ENCODE measurements at regions not wholly inside any gene's neighbourhood (a gene's known extent, or its start where the extent isn't known, plus 50 kb on each side); places are given as distances from the start of the nearest gene placed in this dataset.

GRCh38 chr7:119329715-119330114 lies 943.3 kb upstream of the KCND2 start:
- no peak for DNase-seq (ENCODE audit: low spot score)
- H3K27me3 ChIP-seq (replicated peaks; ENCODE audit: insufficient read depth, low read depth, low read length, poor library complexity) = no peaks in the 10 kb centered on the region
- ChIA-PET POLR2A (ENCODE audit: low non-redundant PET) (no interaction called here), CTCF (no interaction called here)
- no peak overlapping the region for H3K4me3 ChIP-seq (ENCODE audit: low read depth, low read length, poor library complexity, severe bottlenecking)
- no peak for TF ChIP-seq CTCF (conservative IDR thresholded peaks at IDR 0.05; ENCODE audit: low read depth, low read length)
- no peak for TF ChIP-seq EZH2 (IDR thresholded peaks at IDR 0.05; ENCODE audit: borderline replicate concordance, low read depth, low read length, poor library complexity, severe bottlenecking)
- H3K4me1 ChIP-seq (ENCODE audit: insufficient read depth, low read length, poor library complexity, severe bottlenecking) = no peaks in the 10 kb centered on the region
- intact Hi-C loops (cut with micrococcal nuclease; ENCODE audit: unreplicated experiment) = no loop called here
- H3K9me3 ChIP-seq (ENCODE audit: low read depth, low read length, poor library complexity, severe bottlenecking) = no peaks in the 10 kb centered on the region
- no peak overlapping the region for H3K27ac ChIP-seq (ENCODE audit: low read depth, low read length, poor library complexity, severe bottlenecking)
- H3K36me3 ChIP-seq (ENCODE audit: insufficient read depth, low read length, poor library complexity, severe bottlenecking) = no peaks in the 10 kb centered on the region
- BruUV-seq (replicated peaks) = no TSS peak

DNA sequence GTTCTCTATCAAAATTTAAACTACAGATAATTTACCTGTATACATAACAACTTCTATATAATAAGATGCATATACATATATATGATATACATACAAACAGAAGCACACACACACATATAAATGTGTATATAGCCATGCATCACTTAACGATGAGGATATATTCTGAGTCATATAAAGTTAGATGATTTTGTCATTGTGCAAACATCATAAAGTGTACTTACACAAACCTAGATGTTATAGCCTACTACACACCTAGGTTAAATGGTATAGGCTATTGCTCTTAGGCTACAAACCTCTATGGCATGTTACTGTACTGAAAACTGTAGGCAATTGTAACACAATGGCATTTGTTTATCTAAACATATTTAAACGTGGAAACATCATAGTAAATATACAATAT lies 937.6 kb upstream of the KCND2 start:
- BruUV-seq (replicated peaks) = no TSS peak
- Histone ChIP-seq H3K4me3 (ENCODE audit: low read depth, low read length, poor library complexity, severe bottlenecking) (no peak overlapping the region), H3K36me3 (ENCODE audit: insufficient read depth, low read length, poor library complexity, severe bottlenecking) (no peaks in the 10 kb centered on the region), H3K27ac (ENCODE audit: low read depth, low read length, poor library complexity, severe bottlenecking) (no peak overlapping the region), H3K9me3 (ENCODE audit: low read depth, low read length, poor library complexity, severe bottlenecking) (no peaks in the 10 kb centered on the region), H3K27me3 (replicated peaks; ENCODE audit: insufficient read depth, low read depth, low read length, poor library complexity) (no peaks in the 10 kb centered on the region), H3K4me1 (ENCODE audit: insufficient read depth, low read length, poor library complexity, severe bottlenecking) (no peaks in the 10 kb centered on the region)
- no peak for TF ChIP-seq CTCF (conservative IDR thresholded peaks at IDR 0.05; ENCODE audit: low read depth, low read length)
- no peak for TF ChIP-seq EZH2 (IDR thresholded peaks at IDR 0.05; ENCODE audit: borderline replicate concordance, low read depth, low read length, poor library complexity, severe bottlenecking)
- CTCF ChIA-PET = no interaction called here
- intact Hi-C loops (cut with micrococcal nuclease; ENCODE audit: unreplicated experiment) = no loop called here
- POLR2A ChIA-PET (ENCODE audit: low non-redundant PET) = no interaction called here
- DNase-seq (ENCODE audit: low spot score) = no peak

DNA sequence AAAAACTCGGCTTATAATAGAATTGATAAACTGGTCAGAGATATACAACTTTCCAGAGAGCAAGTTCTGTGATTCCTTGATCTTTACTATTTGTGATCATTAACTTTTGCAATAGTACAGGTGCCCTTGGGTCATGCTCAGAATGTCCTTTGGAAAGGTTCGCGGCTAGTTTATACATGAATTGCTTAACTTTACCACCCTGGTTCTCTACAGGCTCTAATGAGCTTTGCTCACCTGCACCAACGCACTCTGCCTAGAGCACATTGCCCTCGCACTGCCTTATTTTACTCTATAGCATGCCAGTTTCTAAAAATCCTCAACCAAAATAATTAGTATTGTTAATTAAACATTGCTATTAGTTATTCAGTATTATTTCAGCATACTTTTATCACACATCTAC lies 931.2 kb upstream of the KCND2 start:
- H3K4me3 ChIP-seq (ENCODE audit: low read depth, low read length, poor library complexity, severe bottlenecking) = no peak overlapping the region

More for the DNA sequence above, 931.2 kb upstream of the KCND2 start:
- intact Hi-C loops (cut with micrococcal nuclease; ENCODE audit: unreplicated experiment) = no loop called here
- H3K27me3 ChIP-seq (replicated peaks; ENCODE audit: insufficient read depth, low read depth, low read length, poor library complexity) = no peaks in the 10 kb centered on the region
- no peaks in the 10 kb centered on the region for H3K4me1 ChIP-seq (ENCODE audit: insufficient read depth, low read length, poor library complexity, severe bottlenecking)
- no peak for TF ChIP-seq EZH2 (IDR thresholded peaks at IDR 0.05; ENCODE audit: borderline replicate concordance, low read depth, low read length, poor library complexity, severe bottlenecking)
- no peak for TF ChIP-seq CTCF (conservative IDR thresholded peaks at IDR 0.05; ENCODE audit: low read depth, low read length)
- DNase-seq (ENCODE audit: low spot score) = no peak
- H3K36me3 ChIP-seq (ENCODE audit: insufficient read depth, low read length, poor library complexity, severe bottlenecking) = no peaks in the 10 kb centered on the region
- ChIA-PET POLR2A (ENCODE audit: low non-redundant PET) (no interaction called here), CTCF (no interaction called here)
- no peak overlapping the region for H3K27ac ChIP-seq (ENCODE audit: low read depth, low read length, poor library complexity, severe bottlenecking)
- BruUV-seq (replicated peaks) = no TSS peak
- H3K9me3 ChIP-seq (ENCODE audit: low read depth, low read length, poor library complexity, severe bottlenecking) = no peaks in the 10 kb centered on the region

All from A673 (cell line).